Stimulated activated CD8-positive, alpha-beta memory T cell treated with anti-CD3 and anti-CD28 coated beads, Interleukin-12 subunit alpha, Interleukin-12 subunit beta, amount 100 ng/mL, for 24 hours (primary cell): ENCODE measurements at regions not wholly inside any gene's neighbourhood (a gene's known extent, or its start where the extent isn't known, plus 50 kb on each side); places are given as distances from the start of the nearest gene placed in this dataset.
"Not testable (repeated sequence)": the region's sequence is repeated elsewhere in the genome, so short reads cannot be mapped to it uniquely, and the experiment has no call there.

Experiments used
- DNase-seq: peaks from one replicate; pipeline ENCODE4 v3.0.0-alpha.2; 2020; ENCODE audit errors: extremely low read depth

DNA sequence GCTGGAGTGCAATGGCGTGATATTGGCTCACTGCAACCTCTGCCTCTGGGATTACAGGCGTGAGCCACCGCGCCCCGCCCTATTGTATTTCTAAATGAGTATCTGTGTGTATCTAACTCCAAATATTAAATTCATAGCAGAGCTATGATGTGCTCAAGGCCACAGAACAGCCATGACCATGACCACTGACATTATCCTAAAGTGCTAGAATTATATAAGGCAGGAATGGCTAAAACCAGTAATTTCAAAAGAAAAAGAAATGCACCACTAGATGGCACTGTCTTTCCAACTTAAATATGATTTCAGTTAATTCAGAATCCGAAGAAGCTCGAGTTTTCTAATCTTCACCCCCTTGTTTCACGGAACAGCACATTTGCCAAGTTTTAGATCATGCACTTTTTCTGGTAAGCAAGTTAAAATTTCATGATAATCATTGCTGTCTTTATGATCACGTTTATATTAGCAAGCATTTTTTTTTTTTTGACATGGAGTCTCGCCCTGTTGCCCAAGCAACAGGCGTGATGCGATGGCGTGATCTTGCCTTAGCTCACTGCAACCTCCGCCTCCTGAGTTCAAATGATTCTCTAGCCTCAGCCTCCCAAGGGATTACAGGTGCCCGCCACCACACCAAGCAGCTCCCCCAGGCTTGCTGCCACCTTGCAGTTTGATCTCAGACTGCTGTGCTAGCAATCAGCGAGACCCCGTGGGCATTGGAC is 65.3 kb downstream of the OR13A1 start:
- no peak for DNase-seq

DNA sequence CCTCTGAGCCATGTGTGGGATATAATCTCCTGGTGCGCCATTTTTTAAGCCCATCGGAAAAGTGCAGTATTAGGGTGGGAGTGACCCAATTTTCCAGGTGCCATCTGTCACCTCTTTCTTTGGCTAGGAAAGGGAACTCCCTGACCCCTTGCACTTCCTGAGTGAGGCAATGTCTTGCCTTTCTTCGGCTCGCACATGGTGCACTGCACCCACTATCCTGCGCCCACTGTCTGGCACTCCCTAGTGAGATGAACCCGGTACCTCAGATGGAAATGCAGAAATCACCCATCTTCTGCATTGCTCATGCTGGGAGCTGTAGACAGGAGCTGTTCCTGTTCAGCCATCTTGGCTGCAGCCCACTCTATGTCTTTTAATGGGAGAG is 64.7 kb downstream of the OR13A1 start:
- DNase-seq, result not testable (repeated sequence)
